T1000 (cell line): ENCODE measurements at regions not wholly inside any gene's neighbourhood (a gene's known extent, or its start where the extent isn't known, plus 50 kb on each side); places are given as distances from the start of the nearest gene placed in this dataset.

Experiments used
- DNase-seq: peaks from one replicate; lab custom pipeline; 2025; ENCODE audit warnings: mixed read lengths; lab: John Stamatoyannopoulos, UW

DNA sequence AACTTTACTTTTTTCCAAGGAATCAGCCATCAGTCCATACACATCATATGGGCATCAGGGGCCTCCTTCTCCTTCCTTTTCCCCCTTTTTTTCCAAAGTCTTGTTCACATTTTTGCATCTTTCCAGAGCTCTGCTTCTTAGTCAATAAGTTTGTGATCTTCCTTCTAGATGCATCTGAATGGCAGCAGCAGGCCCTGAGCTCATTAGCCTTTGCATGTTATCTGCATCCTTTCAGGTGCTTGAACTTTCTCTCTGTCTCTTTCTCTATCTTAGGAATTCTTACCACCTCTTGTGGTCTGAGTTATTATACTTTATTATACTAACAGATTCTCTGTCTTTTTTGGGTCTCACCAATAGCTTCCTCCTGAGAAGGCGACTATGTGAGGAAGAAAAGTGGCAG is 312.4 kb upstream of the FANCL start:
- DNase-seq: no peak

DNA sequence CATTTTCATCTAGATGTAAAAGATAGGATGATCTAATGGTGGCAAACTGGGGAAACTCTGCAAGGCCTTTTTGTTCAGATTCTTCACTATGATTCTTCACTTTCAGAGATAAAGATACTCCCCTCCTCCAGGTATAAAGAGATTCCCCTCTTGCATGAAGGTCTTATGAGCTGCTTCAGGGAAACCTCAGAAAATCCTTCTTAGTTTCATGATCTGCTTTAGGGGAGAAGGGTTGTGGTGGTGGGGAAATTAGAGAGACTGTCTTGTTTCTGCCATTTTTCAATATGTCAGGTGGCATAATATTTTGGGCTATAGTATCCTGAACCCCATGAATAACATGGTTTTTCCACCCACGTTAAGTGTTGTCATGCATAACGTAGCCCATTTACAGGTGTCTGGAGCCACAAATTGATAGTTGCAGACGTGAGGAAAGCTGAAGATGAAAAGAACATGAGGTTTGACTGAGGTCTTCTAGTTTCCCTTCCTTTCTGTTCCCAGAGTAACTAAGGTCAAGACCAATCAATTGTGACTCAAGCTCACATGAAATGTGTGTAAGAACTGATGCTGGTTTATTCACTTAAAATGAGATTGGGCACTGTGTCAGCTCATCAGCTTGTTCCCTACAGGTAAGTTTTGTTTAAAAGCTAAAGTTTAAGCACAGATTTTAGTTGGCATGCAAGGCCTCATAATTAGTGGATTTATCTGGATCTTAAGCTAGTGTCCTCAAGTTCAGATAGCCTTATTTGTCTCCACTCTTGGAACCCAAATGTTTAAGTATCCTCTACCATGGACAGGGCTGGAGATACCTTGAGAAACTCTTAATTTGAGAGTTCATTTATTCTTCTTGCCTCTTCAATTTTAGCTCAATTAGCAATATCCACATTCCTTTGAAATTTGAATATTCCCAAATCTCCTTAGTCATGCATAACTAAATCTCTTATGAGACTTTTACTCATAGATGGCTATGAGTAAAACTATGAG is 304.5 kb upstream of the FANCL start:
- DNase-seq: no peak

DNA sequence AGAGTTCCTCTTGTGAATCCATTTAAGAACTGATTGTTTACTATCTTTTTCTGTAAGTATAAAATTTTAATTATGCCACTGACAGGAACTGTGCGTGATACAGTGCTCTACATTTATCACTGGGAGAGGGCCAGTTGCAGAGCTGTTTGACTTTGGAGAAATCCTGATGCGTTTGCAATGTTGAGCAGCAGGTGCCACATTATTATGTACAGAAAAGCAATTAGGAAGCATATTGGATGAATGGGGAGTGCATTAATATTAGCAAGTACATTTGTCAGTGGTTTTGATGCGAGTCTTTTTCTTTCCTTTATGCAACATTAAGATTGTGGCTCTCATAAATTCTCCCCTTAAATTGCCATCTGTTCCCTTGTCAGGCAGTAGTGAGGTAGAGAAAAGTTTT is 302.3 kb upstream of the FANCL start:
- DNase-seq: no peak

DNA sequence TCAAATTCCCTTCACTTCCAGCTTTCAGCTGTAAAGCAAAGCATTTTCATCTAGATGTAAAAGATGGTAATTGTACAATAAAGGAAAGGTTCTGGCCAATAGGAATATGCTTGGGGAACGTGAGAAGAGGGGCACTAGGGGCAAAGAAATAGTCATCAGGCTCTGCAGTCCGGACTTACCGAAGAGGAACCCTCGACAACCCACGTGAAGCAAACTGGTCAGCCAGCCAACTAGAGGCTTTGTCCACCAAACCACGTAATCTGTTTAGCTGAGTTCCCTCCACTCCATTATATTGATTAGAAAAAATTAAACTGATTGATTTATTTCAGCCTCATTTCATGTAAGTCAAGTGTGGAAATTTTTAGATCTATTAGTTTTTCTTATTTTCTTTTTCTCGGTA is 300.4 kb upstream of the FANCL start:
- DNase-seq: no peak

DNA sequence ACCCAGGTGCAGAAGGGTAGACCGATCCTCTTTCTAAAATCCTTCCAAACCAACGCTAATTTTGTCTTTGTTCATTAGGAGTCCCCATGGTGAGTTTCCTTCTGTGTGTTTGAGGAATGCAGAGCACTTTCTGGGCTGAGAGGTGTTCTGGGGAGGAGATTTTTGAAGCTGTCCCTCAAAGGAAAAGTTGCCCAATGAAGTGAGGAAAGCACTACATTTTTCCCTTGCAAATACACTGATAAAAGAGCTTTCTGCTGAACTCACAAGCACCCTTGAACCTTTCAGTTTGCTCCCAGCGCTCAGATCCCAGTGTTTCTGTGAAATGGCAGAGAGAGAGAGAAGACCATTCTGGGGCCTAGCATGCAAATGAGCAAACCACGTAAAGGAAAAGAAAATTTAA is 299.6 kb upstream of the FANCL start:
- DNase-seq: no peak

DNA sequence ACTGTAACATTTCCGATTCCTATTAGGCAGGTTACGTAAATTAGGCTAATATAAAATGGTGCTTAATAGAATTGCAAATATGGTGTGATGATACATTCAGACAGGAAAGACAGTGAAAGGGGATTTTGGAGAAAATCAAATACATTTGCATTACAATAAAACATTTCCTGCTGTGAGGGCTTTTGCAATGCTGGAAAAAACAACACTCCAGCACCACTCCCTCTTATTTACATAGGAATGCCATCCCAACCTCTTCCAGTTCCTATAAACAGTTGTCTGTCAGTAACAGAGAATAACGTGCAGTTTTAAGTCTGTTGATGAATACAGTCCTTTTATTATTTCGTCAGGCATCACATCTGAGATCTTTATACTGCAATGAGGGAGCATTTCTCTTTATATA is 298.8 kb upstream of the FANCL start:
- no peak for DNase-seq

DNA sequence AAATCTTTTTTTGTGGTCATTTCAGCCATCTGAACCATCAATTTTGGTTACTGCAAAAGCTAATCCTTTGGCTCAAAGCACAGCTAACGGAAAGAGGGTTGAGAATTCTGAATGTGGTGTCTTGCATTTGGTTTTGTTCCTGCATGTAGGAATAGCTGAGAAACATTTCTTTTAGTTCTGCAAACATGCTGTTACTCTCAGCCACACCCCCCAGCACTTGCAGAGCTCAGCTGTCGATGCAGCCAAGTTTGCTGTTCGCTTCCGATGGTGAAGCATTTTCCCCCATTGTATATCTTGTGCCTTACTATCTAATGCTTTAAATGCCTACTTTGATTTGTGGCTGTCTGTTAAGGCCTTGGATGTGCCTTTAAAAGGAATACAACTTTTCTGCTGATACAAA is 294.9 kb upstream of the FANCL start:
- no peak for DNase-seq

DNA sequence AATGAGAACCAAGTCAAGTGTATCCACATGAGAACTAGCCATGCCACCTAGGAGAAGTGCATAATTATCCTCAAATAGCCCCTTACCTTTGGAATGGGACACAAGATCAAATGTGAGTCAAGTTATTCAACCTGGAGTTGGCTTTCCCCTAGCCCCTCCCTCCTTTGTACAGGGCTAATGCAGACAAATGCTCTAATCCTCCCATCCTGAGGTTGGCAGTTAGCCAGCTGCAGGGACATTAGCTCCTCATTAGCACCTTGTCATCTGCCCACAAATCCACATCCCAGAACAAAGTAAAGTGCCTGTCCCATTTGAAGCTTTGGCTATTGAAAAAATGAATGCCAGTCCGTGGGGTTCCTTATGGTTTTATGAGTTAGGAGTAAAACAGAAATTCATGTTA is 294.1 kb upstream of the FANCL start:
- no peak for DNase-seq

DNA sequence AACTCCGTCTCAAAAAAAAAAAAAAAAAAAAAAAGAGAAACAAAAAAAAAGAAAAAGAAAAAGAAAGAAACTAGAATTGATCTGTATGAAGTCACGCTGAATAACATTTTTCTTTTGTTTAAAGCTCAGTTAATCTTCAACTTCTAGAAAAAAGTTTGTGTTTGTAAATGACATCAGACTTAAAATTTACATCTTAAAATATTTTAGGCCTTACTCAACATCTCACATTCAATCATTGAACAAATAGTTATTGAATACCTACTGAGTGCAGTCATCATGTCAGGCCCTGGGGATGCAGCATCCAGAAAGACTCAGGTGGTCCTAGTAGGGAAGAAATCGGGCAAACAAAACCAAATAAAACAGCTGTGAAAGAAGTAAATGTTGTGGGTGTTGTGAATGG is 292.3 kb upstream of the FANCL start:
- no peak for DNase-seq

DNA sequence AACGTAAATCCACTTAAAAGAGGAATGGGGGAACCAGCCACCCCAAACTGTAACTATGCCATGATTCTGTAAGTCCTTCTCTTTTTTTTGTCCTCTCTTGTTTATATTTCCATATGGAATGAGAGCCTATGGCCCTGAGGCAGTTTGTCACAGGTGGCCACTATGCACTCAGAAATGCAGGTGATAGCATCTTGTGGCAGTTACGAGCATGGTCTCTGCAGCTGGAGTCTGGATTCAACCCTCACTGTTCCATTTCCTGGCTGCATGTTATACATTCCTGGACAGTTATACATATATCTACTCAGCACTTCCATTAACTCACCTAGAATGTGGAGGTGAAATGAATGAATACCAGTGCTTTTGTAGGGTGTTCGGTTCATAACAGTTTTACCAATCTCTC is 291.5 kb upstream of the FANCL start:
- no peak for DNase-seq

DNA sequence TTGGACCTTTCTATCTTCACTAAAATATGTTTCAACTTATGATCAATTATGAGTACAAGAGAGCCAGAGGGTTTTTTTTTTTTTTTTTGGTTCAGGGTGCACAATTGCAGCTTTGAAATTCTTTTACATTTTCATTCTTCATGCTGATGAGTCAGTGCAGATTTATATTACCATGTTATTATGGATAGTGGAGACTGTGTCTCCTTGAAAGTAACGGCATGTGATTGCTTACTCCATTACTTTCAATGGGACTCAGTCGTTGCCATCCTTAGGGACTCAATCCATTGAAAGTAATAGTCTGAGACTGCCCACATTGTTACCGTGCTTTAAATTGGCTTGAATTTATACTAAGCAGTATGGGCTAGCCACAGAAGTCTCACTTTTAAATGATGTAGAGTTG is 286.5 kb upstream of the FANCL start:
- no peak for DNase-seq

DNA sequence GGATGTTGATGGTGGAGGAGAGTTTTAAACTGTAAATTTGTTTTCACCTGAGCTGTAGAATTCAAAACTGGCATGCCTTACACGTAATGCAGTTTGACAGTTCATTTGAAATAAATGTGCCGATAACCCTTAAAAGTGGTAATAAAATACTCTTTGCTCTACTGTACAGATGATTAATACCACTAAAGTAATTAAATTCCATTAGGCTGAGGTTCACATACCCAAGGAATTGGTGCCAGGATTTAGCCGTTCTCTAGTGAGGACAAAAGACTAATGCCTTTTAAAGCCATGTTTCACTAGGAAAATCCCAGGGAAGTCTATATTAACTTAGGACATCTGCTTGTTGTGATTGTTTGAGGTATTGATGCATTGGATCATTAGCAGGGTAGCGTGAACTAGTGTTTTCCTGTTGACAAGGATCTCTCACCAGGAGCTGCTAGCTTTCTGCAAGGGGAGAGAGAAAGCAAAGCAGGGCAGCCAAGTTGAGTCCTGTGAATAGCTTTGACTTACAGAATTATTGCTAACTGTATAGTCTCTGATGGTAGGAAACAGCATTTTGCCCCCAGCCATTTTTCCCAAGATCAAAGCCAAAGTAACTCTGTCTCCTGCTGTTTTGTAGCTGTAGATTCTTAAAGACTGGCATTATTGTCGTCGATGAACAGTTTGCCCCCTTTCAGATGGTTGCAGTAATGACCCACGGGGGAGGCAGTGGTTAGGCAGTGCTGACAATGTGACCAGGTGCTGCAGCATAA is 280.9 kb upstream of the FANCL start:
- DNase-seq: no peak

DNA sequence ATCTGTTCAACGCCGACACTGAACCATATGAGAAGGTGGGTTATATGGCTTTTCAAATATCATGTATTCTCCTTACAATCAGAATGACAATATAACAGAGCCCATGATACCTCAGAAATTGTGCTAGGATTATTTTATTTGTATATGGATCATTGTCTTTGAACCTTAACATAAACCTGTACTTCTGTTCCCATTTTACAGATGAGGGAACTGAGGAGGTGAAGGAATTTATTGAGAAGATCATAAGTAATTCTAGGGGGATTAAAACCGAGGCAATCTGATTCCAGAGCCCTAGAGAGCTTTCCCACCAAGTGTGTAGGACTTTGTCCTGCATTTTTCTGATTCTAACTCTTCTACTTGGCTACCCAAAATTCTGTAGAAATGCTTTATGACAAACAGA is 279.8 kb upstream of the FANCL start:
- DNase-seq: no peak

DNA sequence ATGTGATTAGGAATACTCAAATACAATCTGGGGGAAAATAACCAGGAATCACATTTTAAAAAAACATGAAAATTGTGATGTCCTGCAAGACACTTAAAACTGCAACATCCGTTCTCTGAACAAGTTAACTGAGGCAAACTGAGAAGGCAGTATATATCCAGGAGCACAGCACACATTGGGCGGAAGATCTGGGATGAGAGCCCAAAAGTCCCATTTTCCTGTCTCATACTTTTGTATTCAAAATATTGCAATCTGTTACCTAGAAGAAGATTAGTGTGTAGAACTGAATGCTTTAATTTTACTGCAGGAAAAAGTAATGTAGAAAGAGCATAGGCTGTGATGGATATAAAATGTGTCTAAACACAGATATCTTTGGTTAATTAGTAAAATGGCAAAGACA is 276.8 kb upstream of the FANCL start:
- no peak for DNase-seq

DNA sequence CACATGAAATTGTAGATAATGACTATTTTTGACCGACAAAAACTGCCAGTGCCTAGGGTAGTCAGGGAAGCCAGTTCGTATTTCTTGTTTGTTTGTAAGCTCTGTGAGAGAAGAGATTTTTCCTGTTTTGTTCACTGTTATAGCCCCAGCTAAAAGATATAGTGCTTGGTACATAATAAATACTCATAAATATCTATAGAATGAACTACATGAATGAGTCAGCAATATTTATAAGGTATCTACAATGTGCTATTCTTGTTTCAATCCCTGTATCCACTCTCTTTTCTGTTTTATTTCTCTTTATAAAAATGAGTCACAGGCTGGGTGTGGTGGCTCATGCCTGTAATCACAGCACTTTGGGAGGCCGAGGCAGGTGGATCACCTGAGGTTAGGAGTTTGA is 275.6 kb upstream of the FANCL start:
- no peak for DNase-seq

DNA sequence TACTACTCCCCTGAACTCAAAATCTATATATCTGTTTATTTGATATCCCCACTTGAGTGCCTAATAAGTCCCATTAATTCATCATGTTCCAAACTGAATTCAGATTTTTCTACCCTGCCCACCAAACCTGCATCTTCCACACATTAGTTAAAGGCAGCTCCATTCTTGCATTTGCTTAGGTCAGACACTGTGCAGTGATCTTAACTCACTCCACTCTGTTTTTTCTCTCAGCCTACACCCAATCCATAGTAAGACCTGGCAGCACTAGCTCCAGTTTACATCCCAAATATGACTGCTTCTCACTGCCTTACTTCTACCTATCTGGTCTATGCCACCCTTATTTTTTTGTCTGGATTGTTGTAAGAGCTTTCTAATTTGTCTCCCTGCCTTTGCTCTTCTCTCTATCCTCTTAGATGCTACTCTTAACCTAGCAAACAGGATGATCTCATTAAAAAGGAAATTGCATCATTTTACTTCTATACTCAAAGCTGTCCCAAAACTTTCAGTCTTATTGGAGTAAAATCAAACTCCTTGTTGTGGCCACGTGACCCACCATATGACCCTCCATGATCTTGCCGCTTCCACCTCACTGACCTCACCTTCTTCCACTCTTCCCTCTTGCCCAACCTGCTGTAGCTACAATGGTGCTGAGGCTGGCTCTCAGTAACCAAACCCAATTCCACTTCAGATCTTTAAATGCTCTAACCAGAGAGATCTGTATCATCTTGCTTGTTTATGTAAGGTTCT is 274.9 kb upstream of the FANCL start:
- no peak for DNase-seq

DNA sequence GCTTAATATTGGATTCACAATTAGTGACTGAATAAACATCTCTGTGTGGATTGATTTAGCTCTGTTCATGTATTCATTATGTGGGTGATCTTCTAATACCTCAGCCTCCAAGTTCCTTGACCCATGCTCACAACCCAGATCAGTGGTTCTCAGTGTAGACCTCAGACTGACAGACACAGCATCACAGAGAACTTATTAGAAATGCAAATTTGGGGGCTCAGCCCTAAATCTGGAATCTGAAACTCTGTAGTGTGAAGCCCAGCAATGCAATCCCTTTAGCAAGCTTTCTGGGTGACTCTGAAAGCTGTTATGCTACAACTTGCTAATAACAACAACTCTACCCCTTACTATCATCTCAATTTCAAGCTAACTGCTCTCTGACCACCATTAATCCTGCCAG is 273.1 kb upstream of the FANCL start:
- DNase-seq: no peak

DNA sequence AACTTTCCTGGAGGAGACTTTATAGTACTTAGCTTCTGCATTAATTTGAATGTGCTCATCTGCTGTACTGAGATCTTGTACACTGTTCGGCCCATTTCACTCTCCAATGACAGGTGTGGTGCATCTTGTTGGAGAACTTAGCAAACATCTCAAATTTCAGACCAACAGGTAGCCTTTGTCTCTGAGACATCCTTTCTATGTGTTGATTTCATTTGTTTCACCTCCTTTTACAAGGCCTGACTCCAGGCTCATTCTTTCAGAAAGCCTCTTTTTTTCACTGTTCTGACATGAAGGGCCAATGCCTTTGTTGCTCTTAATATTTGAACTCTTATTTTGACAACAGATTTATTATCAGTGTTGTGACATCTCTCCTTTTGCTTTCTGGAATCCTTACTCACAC is 271.8 kb upstream of the FANCL start:
- DNase-seq: no peak

DNA sequence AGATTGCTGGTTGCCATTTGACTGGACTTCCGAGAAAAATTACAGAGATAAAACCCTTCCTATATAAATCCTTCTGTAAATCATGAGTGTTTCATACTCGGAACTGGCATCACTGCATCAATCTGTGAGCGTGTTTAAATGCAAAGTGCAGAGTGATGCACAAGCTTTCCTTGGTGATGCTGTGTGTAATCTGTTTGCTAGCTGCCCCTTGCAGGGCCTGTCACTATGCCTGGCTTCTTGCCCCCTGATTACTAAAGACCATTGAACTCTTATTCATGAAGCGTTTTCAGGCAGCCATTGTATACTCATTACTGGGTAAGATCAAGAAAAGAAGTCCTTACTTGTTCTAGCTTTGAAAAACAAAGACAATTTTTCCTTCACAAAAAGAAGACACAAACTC is 266.9 kb upstream of the FANCL start:
- no peak for DNase-seq

DNA sequence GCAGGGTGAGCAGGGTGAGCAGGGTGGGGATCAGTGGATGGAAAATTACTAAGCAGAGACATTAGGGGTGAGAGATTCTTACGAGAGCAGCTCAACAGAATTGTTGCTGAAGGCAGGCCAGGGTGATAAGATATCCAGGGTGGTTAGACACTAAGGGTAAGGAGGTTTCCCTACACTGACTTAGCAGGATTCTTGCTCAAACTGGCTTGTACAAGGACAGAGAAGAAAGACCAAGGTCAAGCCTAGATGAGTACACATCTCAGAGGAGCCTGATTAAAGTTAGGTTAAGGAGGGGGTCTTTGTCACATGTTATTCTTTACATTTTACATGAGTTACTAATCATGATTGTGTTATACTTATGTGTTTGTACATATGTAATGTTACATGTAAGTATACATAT is 262.8 kb upstream of the FANCL start:
- DNase-seq: no peak

DNA sequence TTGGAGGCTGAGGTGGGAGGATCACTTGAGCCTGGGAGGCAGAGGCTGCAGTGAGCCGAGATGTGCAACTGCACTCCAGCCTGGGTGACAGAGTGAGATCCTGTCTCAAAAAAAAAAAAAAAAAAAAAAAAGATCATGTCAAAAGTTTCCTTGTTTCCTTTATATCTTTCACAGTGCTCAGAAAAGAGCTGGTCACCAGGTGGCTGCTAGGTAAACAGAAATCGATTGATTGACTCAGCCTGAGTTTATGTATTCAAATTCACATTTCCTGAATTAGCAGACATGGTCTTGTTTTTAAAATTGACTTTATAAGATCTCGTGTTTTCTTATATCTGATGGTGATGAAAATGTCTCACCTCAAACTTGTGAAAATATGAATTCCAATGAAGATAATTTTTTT is 261.8 kb upstream of the FANCL start:
- DNase-seq: no peak

DNA sequence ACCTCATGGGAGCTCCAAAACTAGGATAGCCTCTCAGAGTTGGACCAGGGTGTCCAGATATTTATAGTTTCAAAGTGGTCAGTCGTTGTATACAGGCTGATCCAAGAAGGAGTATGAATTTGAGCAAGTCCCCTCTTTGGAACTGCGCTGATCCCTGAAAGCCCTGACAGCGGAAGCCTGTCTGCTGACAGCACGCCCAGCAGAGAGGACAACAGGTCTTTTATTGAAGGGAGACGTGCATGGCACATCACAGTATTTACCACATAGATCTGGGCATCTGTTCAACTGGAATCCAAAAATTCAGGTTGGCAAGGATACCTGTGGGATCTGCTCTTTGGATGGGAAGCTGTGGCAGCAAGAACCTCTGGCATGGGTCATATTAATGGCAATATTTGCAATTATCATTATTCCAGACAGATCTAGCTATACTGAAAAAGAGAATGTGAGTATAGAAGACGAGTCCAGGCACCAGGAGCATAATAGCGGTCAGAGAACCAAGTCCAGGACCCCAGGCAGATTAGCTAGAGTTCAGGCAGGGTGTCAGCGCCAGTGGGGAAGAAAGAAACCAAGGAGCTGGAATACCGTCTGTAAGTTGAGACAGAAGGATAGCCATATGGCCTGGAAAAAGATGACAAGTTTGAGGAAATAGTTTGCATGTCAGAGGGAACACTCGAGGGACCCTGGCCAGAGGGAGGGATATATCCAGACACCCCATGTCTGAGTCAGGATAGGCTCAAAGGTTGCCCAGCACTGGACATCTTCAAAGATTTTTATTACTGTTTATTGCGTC is 260.4 kb upstream of the FANCL start:
- no peak for DNase-seq
